K562 (cell line): ENCODE measurements at regions not wholly inside any gene's neighbourhood (a gene's known extent, or its start where the extent isn't known, plus 50 kb on each side); places are given as distances from the start of the nearest gene placed in this dataset.
"Not testable (repeated sequence)": the region's sequence is repeated elsewhere in the genome, so short reads cannot be mapped to it uniquely, and the experiment has no call there.

Source experiments
- ATAC-seq: fragments of 200-7000 bp; cut with Tn5 transposase; 3 replicates; pipeline ENCODE4 v1.9.1; 2020; ENCODE audit warnings: moderate library complexity
- BruUV-seq: library from RNA; stranded (reverse); fragments of 400-500 nt; replicated peaks from 2 replicates; lab custom pipeline; 2021; lab: Mats Ljungman, UMichigan
- CTCF ChIA-PET: fragments of 300-600 bp; formaldehyde crosslinking; extraction: SDS; loops from one replicate; lab custom pipeline; 2021; ENCODE audit warnings: low intra/inter-chr PET ratio; lab: Yijun Ruan, JAX
- POLR2A ChIA-PET: fragments of 300-600, 350-650 bp; sonication (Branson Sonifier 250); formaldehyde crosslinking; extraction: SDS; loops from one replicate; lab custom pipeline; 2021; ENCODE audit warnings: antibody characterized with exemption, inconsistent platforms; lab: Yijun Ruan, JAX
- DNase-seq, 4 experiments: peaks; one replicate each; pipeline versions ENCODE4 v3.0.0 to v3.0.0-alpha.2; 2011 to 2018; ENCODE audit warnings: low spot score in 3 of 4, mixed read lengths in 3 of 4; ENCODE audit errors: extremely low read depth in 1 of 4
- FAIRE-seq: peaks from 2 replicates; lab custom pipeline; 2011; peaks lifted over from hg19 to GRCh38; lab: Jason Lieb, UNC
- H2AFZ ChIP-seq: 2 replicates; pipeline ENCODE4 v1.6.0; 2011; ENCODE audit warnings: low read depth, low read length, control low read depth, inconsistent platforms
- H3K27ac ChIP-seq: fragments of 200-600 bp; 3 replicates; pipeline ENCODE4 v1.8.0; 2011; ENCODE audit warnings: low read depth, mild to moderate bottlenecking, control low read depth, inconsistent platforms, low read length, moderate library complexity, mixed read lengths; ENCODE audit errors: extremely low read depth
- H3K27me3 ChIP-seq, 2 experiments: fragments of 300-600 bp in 1 of 2; 2 replicates in 1 of 2; 3 replicates in 1 of 2; pipeline versions ENCODE4 v1.6.0 to v1.8.0; 2011; ENCODE audit warnings: inconsistent platforms in 2 of 2, low read length in 2 of 2, mild to moderate bottlenecking in 1 of 2, mixed read lengths in 1 of 2, moderate library complexity in 1 of 2; ENCODE audit not compliant: control insufficient read depth in 2 of 2, insufficient read depth in 2 of 2
- H3K36me3 ChIP-seq: fragments of 300-600 bp; 3 replicates; pipeline ENCODE4 v1.8.0; 2011; ENCODE audit warnings: mild to moderate bottlenecking, low read length, inconsistent platforms; ENCODE audit not compliant: control insufficient read depth, insufficient read depth
- H3K4me1 ChIP-seq, 2 experiments: fragments of 200-600 bp in 1 of 2; replicated peaks in 1 of 2; 2 replicates in 1 of 2; 3 replicates in 1 of 2; pipeline versions ENCODE4 v1.5.1 to v1.8.0; 2011; ENCODE audit warnings: inconsistent platforms in 2 of 2, low read length in 2 of 2, mild to moderate bottlenecking in 1 of 2, mixed read lengths in 1 of 2, moderate library complexity in 1 of 2; ENCODE audit not compliant: control insufficient read depth in 2 of 2, insufficient read depth in 2 of 2
- H3K4me2 ChIP-seq: 2 replicates; pipeline ENCODE4 v1.6.1; 2011; ENCODE audit warnings: low read length, control low read depth, inconsistent platforms, mixed read lengths; ENCODE audit not compliant: insufficient read depth
- H3K4me3 ChIP-seq: fragments of 200-600 bp; sonication (generic), shearing (Covaris generic); 2 replicates; pipeline ENCODE4 v1.5.1; 2016; ENCODE audit warnings: control low read depth, inconsistent platforms
- H3K79me2 ChIP-seq: fragments of 200-600 bp; 3 replicates; pipeline ENCODE4 v1.8.0; 2011; ENCODE audit warnings: low read length, inconsistent platforms; ENCODE audit not compliant: control insufficient read depth, insufficient read depth
- H3K9ac ChIP-seq, 2 experiments: 2 replicates each; pipeline versions ENCODE4 v1.6.0 to v1.6.1; 2011; ENCODE audit warnings: low read depth in 2 of 2, low read length in 2 of 2, control low read depth in 1 of 2, inconsistent platforms in 1 of 2, mild to moderate bottlenecking in 1 of 2, mixed read lengths in 1 of 2; ENCODE audit not compliant: insufficient read depth in 1 of 2
- H3K9me1 ChIP-seq: one replicate; pipeline ENCODE4 v1.6.0; 2011; ENCODE audit warnings: inconsistent platforms, mild to moderate bottlenecking, low read length, moderate library complexity; ENCODE audit not compliant: control insufficient read depth, insufficient read depth
- H3K9me3 ChIP-seq: replicated peaks from 2 replicates; pipeline ENCODE4 v1.5.1; 2011; ENCODE audit warnings: low read depth, low read length, inconsistent platforms; ENCODE audit not compliant: control insufficient read depth, insufficient read depth
- H4K20me1 ChIP-seq: replicated peaks from 2 replicates; pipeline ENCODE4 v1.6.1; 2011; ENCODE audit warnings: low read length, inconsistent platforms, mixed read lengths; ENCODE audit not compliant: control insufficient read depth, insufficient read depth
- DMBX1 ChIP-seq: fragments of 250-450 bp; sonication (Bioruptor Pico); IDR thresholded peaks from 2 replicates; pipeline ENCODE4 v1.8.0; 2022; ENCODE audit warnings: inconsistent platforms, mild to moderate bottlenecking, moderate library complexity, borderline replicate concordance
- ZNF561 ChIP-seq: fragments of 450-650 bp; formaldehyde crosslinking; conservative IDR thresholded peaks from 2 replicates; pipeline ENCODE4 v1.4.0; 2020; ENCODE audit warnings: mild to moderate bottlenecking, moderate library complexity
- WGBS: fragments of 100-300 bp; shearing (Covaris generic); methylation state at CpG from one replicate; pipeline ENCODE4 v1.1.6; 2016; ENCODE audit warnings: low coverage, mixed read lengths; ENCODE audit not compliant: insufficient coverage; ENCODE audit errors: missing lambda C conversion rate; 5-methylcytosine and 5-hydroxymethylcytosine counted together
- in situ Hi-C: fragments of 300-500 bp; cut with MboI; formaldehyde crosslinking; loops from 4 replicates; pipeline ENCODE4 v1.15.0; 2018; ENCODE audit warnings: inconsistent platforms, mixed read lengths
- intact Hi-C: fragments of 100-400 bp; cut with micrococcal nuclease; formaldehyde crosslinking; loops from 2 replicates; pipeline ENCODE4 v1.14.2; 2022

GRCh38 chr12:25710128-25710527 lies 157.0 kb upstream of the LMNTD1 start:
- Histone ChIP-seq H3K27ac (no peak overlapping the region), H3K4me2 (no peak overlapping the region), H3K79me2 (no peaks in the 10 kb centered on the region), H3K9me3 (no peaks in the 10 kb centered on the region), H4K20me1 (no peaks in the 10 kb centered on the region), H2AFZ (no peak overlapping the region), H3K27me3 (no peaks in the 10 kb centered on the region), H3K36me3 (no peaks in the 10 kb centered on the region), H3K9ac (no peak overlapping the region), H3K4me3 (no peak overlapping the region), H3K9me1 (no peaks in the 10 kb centered on the region), H3K4me1 (no peaks in the 10 kb centered on the region)
- BruUV-seq: no TSS peak
- intact Hi-C loops (no loop called here), in situ Hi-C loops (no loop called here)
- FAIRE-seq (no peak), ATAC-seq (no peak), DNase-seq (no peak)
- 2% methylated on average over 2 of the region's 2 CpGs for WGBS
- CTCF ChIA-PET: no interaction called here
- POLR2A ChIA-PET: no interaction called here
- TF ChIP-seq DMBX1 (CRISPR knock-in tag): no peak

- FAIRE-seq, H3K27me3 ChIP-seq, POLR2A ChIA-PET, H3K4me1 ChIP-seq, H2AFZ ChIP-seq, H3K4me3 ChIP-seq, H3K79me2 ChIP-seq, H3K9ac ChIP-seq, H3K9me3 ChIP-seq, H4K20me1 ChIP-seq, ATAC-seq, DNase-seq, intact Hi-C loops, H3K36me3 ChIP-seq, CTCF ChIA-PET, H3K27ac ChIP-seq, in situ Hi-C loops, H3K9me1 ChIP-seq, H3K4me2 ChIP-seq, BruUV-seq: not testable (repeated sequence)
- TF ChIP-seq ZNF561 (CRISPR knock-in tag): peak; percentile 92
- 0% methylated on average over 3 of the region's 3 CpGs for WGBS
These were observed 158.0 kb upstream of the LMNTD1 start for GRCh38 chr12:25710938-25711605.
